GM12873 (cell line): ENCODE measurements at regions not wholly inside any gene's neighbourhood (a gene's known extent, or its start where the extent isn't known, plus 50 kb on each side); places are given as distances from the start of the nearest gene placed in this dataset.

Source experiments
- CTCF ChIP-seq: IDR thresholded peaks from 2 replicates; pipeline ENCODE4 v1.5.1; 2012; ENCODE audit warnings: low read depth, mild to moderate bottlenecking, moderate library complexity, low read length, control low read depth; ENCODE audit not compliant: insufficient read depth; ENCODE audit errors: missing control alignments

GRCh38 chr2:83528767-83529166 is 930.3 kb downstream of the SUCLG1 start:
- TF ChIP-seq CTCF: no peak

- TF ChIP-seq CTCF: no peak
These were observed 936.1 kb downstream of the SUCLG1 start for GRCh38 chr2:83522891-83523493.

- no peak for TF ChIP-seq CTCF
These were observed 941.2 kb downstream of the SUCLG1 start for GRCh38 chr2:83517727-83518368.

GRCh38 chr2:83516503-83516902 is 942.6 kb downstream of the SUCLG1 start:
- peak; percentile 16 for TF ChIP-seq CTCF

GRCh38 chr2:83487451-83487850 is 971.6 kb downstream of the SUCLG1 start:
- no peak for TF ChIP-seq CTCF

- TF ChIP-seq CTCF: no peak
These were observed 977.6 kb downstream of the SUCLG1 start for GRCh38 chr2:83481436-83481835.

- no peak for TF ChIP-seq CTCF
These were observed 981.0 kb downstream of the SUCLG1 start for GRCh38 chr2:83478037-83478436.
